Left hindlimb (tissue), 1 donor: ENCODE measurements at regions not wholly inside any gene's neighbourhood (a gene's known extent, or its start where the extent isn't known, plus 50 kb on each side); places are given as distances from the start of the nearest gene placed in this dataset.

ENCODE experiments used
- DNase-seq: peaks from one replicate; pipeline ENCODE4 v3.0.0-alpha.2; 2018

DNA sequence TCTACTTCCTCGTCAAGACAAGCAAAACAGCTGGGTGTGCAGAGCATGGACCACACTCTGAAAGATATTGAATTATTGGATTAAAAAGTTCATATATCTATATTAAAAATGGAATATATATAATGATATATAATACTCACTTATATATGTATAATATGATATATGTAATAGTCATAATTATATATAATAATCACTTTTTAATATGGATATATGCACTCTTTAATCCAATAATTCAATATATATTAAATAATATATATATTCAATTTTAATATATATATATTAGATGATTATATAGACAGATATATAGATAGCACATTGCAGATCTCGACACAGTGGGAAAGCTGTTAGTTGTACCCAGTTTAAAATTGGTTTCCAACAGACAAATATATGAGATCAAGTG is 182.1 kb upstream of the CARD18 start:
- DNase-seq: no peak

DNA sequence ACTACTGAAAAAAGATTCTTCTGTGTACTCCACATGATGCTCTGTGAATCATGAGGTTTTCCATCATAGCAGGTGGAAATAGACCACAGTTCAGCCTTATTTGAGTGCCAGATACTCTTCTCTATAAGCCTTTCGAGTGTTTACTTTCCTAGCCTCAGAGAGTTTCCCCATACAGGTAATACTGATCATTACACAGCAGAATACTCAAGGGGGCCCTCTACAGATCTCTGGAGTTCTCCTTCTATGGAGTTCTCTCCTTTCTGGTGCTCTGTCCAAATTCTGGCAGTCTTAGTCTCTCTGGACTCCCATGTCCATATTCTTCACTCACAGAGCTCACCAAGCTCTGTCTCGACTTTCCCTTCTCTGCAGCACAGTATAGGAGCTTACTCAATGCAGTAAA is 175.7 kb upstream of the CARD18 start:
- DNase-seq: no peak

DNA sequence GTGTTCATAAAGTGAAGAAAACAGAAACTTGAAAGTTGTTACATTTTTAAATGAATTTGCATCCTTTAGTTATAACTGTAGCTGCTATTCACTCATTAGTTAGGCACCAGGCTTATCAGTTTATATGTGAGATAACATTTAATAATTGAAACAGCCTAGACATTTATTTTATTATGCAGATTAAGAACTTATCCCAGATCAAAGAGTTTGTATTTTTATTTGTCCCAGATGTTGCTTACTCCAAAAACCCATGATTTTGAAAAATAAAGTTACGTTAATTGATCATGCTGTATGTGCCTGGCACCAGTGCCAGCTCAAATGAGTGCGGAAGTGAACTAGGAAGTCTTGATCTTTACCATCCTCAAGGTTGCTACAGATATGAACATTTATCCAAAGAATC is 172.7 kb upstream of the CARD18 start:
- no peak for DNase-seq

DNA sequence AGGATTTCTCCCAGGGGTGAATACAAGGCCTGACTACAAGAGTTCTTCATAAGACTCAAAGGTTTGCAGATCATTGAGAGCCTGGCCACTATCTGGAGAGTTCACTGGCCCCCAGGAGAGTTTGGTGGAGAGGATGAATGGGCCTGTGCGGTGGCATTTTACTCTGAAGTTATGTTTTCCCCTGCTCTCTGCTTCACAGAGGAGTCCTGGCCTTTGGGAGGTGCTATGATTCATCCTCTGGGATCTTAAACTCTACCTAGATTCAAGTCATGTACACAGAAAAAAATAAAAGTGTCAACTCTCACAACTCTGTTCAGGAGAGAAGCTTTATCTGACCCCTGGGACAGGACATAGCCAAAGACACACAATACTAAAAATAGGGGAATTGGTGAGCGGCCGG is 159.1 kb upstream of the CARD18 start:
- DNase-seq: no peak

DNA sequence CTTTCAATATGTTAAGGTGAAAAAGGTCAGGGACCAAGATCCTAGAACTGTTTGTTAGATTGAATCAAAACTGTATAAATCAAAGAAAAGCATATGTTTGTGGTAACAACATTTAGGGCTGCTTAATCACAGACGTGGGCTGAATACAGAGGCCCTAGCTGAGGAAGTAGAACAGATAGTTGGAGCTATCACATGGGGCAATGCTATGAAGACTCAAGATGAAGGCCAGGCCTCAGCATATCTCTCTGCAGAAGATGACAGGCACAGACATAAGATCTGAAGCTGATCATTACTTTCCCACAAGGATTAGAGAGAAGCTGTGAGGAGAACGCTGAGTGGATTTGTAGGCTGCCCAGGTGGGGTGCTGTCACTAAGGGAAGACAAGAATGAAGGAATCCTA is 158.6 kb upstream of the CARD18 start:
- no peak for DNase-seq

DNA sequence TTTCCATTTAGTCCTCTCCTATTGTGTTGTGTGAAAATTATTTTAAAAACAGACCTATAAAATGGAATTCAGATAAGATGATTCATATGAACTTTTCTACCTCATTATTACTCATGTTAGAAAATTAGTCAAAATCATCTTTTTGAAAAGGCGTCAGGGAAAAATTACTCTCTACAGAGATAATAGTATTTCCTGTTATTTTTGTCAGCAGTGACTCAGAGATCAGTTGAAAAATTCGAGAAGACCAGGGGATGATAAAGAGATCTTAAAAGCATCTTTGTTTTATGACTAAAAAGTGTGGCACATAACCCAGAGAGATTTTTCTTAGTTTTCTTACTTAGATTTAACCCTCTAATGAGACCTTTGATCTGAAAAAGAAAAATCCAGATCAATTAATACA is 157.9 kb upstream of the CARD18 start:
- no peak for DNase-seq

DNA sequence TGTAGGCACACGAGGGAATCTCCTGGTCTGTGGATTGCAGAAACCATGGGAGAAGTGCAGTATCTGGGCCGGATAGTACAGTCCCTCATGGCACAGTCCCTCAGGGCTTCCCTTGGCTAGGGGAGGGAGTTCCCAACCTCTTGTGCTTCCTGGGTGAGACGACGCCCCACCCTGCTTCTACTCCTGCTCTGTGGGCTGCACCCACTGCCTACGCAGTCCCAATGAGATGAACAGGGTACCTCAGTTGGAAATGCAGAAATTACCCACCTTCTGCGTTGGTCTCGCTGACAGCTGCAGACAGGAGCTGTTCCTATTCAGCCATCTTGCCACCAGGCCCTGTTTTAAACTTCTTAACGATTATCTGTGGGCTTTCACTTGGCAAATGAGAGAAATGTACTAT is 157.2 kb upstream of the CARD18 start:
- no peak for DNase-seq

DNA sequence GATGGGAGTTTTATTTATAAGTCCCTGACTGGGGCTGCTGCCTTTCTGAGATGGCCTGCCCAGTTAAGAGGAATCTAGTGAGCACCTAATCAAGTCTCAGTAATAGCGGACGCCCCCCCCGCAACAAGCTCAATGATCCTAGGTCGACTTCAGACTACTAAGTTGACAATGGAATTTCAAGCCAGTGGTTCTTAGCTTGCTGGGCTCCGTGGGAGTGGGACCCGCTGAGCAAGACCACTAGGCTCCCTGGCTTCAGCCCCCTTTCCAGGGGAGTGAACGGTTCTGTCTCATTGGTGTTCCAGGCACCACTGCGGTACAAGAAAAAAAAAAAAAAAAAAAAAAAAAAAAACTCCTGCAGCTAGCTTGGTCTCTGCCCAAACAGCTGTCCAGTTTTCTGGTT is 156.8 kb upstream of the CARD18 start:
- no peak for DNase-seq

DNA sequence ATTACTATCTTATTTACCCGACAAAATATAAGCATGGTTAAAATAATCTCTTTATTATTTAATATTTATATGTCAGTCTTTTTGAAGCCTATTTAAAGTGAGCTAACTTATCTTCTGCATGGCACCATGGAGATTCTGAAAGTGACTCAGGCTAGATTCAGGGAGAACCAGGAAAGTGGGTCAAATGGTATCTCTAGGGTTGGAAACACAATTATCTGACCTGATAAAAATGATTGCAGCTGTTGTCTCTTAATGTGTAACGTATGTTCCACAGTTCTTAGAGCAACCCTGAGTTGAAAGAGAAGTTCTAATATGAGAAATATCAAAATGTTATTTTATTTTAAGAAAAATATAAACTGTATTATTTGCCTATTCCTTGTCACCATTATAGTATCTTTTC is 143.1 kb upstream of the CARD18 start:
- no peak for DNase-seq

DNA sequence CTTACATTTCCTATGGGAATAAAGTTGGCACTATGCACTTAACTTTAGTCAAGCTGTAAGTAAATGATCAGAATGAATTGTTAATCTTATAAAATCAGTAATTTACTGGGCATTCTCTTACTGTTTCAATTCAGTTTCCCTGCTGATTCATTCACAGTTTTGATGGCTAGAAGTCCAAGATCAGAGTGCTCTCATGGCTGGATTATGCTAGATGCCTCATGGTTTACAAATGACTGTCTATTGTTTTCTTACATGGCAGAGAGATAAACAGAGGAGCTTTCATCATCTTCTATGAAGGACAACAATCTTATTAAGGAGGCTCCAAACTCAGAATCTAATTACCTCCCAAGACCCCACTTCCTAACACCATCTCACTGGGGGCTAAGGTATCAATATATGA is 135.1 kb upstream of the CARD18 start:
- DNase-seq: no peak

DNA sequence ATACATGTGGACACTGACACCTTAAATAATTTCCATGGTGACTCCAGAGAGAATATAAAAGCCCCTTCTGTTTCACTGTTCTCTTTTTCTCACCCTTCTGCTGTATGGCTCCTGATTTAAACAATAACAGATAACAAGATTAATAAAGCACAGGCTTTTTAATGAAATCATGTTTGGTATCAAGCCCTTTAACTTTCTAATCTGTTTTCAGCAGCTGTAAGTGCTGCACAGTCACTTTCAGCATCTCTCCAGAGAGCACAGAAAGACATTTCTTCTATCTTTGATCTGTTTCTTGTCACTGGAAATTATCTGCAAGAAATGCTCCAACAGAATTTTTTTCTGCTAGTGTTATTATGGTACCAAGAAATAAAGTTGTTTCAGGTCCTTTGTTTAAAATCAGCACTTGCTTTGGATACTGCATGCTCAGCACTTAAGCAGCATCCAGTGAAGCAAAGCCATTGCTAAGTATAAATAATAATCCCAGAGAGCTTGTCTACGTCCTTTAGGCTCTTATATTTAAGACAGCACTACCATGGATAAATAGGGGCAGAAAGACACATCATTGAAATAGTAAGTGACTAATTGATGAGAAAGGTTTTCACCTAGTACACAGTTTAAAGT is 134.2 kb upstream of the CARD18 start:
- no peak for DNase-seq

DNA sequence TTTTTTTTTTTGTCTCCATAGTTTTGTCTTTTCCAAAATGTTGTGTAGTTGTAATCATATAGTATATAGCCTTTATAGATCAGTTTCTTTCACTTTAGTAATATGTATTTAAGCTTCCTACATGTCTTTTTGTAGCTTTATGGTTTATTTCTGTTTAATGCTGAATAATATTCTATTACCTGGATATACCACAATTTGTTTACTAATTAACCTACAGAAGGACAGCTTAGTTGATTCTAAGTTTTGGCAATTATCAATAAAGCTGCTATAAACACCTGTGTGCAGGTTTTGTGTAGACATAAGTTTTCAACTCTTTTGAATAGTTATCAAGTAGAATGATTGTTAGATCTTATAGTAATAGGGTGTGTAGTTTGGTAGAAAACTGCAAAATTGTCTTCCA is 130.3 kb upstream of the CARD18 start:
- no peak for DNase-seq

DNA sequence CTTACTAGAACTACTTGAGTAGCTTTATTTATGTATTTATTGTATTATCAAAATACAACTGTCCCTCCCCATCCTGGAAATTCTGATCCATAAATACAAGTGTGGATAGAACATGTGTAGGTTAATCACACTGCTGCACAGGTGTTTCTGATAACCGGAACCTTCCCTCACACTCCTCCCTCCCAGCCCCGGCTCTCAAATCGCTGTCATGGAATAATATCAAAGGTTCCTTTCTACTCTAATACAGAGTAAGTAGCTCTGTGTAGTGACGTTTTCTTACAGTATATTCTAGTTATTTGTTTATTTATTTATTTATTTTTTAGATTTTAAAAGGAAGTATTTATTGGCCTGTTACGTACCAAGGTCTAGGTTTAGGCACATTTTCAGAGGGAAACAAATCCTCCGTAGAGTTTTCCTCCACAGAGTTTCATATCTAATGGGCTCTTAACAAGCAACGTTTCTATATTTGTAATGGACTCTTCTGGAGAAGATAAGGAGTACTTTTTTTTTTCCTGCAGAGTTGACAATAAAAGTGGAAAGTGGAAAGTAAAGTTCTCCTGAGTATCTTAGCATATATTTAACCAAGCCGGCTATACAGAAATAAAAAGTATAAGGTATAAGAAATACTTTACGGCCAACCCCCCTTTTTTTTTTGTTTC is 129.0 kb upstream of the CARD18 start:
- DNase-seq: no peak

DNA sequence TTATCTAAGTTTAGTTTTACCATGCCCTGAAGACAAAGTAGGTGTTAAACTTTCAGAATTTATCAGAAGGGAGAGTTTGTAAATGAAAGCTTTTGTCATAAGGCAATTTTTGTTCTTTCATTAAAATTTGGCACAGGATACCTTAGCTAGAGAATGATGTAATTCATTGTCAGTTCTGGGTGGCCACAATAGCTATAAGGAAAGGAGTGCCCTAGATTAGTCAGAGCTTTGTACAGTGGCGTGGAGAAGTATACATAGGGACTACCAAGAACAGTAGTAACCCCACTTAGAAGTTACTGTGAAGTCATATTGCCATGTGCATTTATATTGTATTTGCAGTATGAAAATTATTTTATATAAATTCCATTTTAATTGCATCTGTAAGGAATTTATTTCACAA is 126.3 kb upstream of the CARD18 start:
- no peak for DNase-seq

DNA sequence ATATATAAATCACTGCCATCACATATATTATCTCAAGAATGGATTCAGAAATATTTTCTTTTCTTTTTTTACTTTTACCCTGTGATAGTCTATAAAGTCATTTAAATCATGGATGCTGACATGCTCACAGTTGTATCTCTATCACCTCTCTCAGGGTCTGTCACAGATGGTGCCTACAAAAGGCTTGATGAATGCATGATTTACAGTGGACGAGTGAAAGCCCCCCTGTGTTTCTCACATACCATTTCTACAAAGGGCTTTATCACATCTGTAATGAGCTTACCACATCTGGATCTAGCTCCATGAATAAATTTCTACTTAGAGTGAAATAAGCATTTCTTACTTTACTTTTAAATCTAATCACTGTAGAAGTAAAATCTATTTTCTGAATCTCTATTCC is 121.4 kb upstream of the CARD18 start:
- DNase-seq: no peak

DNA sequence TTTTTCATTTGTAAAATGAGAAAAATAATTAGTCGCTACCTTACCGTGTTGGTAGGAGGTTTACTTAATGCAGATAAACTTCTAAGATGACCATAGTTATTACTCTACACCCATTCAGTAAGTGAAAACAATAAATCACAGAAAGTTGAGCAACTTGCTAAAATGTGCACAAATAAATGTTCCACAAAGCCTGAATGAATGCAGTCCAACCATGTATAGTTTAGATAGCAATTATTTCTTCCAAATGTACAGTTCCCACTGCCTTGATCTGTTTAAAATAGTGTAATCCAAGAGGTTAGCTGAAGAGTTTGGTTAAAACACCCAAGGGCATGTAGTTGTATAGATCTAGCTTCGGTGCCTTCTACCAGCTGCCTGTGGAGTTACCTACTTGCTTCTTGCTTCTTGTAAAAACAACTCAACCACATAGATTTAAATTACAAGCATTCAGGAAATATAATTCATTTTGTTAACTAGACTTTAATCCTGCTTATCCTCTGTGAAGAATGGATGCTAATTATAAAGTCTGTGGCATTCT is 106.3 kb upstream of the CARD18 start:
- no peak for DNase-seq

DNA sequence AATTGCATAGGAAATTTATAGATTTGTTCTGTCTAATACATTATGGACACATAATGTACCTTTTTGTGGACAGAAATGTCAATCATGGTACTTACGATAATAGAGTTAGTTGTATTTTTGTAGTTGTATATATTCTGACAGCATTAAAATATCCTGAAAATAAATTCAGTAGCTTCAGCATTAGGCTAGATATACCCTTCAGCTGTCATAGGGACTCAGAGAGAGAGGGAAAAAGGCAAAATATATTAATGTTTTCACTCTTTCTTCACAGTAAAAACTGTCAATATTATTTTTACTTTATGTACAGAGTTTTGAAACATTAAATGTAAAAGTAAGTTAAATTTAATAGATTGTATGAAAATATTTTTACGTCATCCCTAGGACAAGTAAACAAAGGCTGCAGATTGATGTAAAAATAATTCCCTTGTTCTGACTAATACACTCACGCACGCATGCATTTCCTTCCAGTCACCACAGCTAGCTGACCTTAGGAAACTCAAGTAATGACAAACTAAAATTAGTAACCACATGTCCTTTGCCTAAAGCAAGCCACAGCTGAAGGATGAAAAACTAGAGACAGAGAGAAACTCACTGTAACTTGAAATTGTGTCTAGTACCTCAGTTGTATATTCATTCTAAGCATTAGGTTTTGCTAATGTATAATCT is 104.7 kb upstream of the CARD18 start:
- no peak for DNase-seq

DNA sequence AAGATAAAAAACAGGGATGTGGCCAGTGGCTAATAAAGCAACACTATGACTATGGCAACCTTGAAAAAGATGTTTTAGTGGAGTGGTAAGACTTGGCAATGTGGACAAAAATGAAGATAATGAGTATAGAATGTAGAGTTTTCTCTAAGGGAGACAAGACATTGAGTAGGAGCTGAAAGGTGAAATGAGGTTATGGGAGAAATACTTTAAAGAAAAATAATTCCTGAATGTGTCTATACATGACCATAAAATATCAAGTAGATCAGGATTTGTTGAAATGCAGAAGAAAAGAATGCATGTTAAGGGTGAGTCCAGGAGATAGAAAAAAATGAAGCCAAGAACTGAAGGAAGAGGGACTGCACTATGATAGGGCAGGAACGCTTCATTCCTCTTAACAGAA is 101.6 kb upstream of the CARD18 start:
- DNase-seq: no peak

DNA sequence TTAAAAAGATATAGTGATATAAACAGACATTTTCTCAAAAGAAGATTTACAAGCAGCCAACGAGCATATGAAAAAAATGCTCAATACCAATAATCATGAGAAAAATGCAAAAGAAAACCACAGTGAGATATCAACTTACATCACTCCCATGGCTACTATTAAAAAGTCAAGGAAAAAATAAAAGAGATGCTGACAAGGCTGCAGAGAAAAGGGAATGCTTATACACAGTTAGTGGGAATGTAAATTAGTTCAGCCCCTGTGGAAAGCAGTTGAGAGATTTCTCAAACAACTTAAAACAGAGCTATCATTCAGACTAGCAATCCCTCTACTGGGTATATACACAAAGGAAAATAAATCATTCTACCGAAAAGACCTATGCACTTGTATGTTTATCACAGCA is 97.1 kb upstream of the CARD18 start:
- DNase-seq: no peak

DNA sequence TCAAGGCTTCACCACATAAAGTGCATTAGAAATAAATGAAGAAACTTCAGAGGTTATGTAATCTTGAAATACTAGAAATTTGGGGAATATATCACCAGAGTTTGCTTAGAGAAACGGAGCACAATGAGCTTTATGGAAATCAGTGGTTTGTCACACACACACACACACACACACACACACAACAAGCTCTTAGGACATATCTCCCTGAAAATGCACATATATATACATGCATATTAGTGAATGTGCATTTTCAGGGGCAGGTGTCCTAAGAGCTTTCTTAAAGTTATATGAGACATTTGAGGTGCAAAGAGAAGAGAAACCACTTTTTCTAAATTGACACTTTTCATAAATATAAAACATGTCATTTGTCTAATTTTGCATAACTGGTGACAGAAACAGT is 93.7 kb upstream of the CARD18 start:
- DNase-seq: no peak

DNA sequence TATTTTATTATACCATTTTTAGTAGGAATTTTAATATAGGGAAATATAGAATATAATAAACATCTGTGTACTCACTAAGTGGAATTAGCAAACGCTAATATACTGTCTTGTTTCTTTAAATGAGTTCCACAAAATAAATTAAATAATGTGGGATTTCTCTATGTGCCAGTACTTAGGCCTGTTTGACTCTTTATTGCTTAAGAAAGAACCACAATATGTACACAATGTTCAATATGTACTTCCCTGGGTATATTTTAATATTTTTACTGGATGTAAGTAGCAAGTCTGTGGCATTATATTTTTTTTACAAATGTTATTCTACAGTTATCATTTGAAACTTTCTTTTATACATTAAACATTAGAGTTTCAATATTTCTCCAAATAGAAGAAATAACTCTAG is 92.5 kb upstream of the CARD18 start:
- no peak for DNase-seq

DNA sequence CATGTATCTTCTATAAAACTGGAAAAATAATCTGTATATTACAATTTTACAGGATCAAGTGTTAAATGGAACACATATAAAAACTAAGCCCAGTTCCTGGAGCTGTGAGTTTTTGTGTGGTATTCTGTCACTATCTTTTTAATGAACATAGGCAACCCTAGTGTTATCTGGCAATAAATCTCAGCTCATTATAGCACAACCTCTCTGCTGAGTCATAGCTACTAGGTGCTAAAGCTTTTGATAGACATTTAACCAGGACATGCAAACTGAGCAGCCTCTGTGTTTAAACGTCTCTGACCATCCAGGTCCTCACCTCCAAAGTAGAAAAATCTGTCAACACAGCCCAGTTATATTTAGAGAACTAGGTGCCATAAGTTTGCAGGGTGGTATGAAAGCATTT is 91.0 kb upstream of the CARD18 start:
- DNase-seq: no peak

DNA sequence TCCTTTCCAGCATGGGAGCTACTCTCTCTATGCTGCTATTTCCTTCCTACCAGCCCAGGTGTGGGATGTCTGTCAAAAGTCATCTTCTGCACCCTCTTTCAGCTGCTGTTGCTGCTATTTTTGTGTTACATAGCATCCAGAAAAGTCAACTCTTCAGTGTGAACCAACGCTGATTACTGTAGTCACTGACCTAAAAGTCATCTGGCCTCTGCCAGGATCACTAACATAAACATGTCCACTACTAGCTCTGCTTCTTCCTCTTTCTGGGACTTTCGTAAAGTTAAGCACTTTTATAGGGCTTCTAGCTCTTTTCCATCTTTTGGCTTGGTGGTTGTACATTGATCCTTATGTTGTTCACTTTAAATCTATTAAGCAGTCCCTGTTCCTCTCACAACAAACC is 90.2 kb upstream of the CARD18 start:
- no peak for DNase-seq

DNA sequence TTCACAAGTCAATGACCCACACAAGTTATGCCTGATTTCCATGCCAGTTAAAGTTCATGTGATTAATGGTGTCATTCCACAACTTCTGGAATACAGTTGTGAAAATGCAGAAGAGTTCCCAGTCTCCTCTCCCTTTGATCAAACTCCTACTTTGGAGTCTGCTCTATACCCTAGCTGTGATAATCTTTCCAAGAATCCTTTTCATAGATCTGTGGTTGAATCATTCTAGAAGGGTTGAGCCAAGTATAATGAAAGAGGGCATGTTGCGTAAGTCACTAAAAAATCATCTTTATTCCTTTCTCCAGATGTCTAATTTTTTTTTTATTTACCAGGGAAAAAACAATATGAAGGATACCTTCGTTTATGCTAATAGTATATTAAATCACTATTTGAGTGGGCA is 89.7 kb upstream of the CARD18 start:
- DNase-seq: no peak

DNA sequence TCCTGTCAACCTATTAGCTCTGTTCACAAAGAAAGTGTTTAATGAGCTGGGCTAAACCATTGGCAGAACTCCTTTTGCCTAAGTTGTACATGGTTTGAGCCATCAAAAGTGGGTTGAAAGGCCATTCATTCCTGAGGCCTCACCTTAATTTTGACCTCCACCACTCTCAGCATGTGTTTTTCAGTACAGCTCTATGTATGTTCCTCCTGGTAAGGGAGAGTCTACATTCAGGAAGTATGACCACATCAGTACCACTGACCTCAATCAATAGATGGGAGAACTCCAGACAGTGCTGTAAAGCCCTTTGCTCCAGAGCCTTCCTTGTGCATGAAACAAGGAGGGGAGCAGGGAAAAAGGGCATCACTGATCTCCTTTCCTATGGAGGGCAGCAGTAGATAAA is 87.8 kb upstream of the CARD18 start:
- no peak for DNase-seq
